C4-2B (cell line): ENCODE measurements at regions not wholly inside any gene's neighbourhood (a gene's known extent, or its start where the extent isn't known, plus 50 kb on each side); places are given as distances from the start of the nearest gene placed in this dataset.
"Not testable (repeated sequence)": the region's sequence is repeated elsewhere in the genome, so short reads cannot be mapped to it uniquely, and the experiment has no call there.

Source experiments
- H3K27ac ChIP-seq: fragments of 450-650 bp; 2 replicates; pipeline ENCODE4 v1.5.1; 2017
- ZFX ChIP-seq: fragments of 450-650 bp; IDR thresholded peaks from 2 replicates; pipeline ENCODE4 v1.6.1; 2017
- TF ChIP-seq, protein P1 (sequence below): fragments of 450-650 bp; conservative IDR thresholded peaks from 2 replicates; pipeline ENCODE4 v1.5.1; 2017; ENCODE audit warnings: mild to moderate bottlenecking

DNA sequence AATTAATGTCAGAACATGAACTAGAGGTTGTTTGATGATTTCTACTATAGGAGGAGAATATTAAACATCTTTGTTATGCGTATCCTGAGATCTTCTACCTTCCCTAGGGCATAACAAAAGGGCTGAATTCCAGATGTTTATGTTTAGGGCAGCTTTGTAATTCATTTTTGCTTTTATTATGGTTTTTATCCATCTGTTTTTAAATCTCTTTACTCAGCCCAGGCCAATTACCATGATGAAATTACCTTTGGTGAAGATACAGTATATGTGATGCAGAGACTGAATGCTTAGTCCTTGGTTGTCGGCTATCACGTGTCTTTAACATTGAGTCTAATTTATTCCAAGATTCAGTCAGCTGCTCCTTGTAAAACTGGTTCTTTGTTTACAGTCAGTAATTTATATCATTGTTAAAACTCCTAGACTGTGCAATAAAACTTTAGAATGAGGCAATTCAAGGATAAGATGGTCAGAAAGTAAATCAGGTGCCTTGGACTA, 176.9 kb downstream of the CTH start:
- H3K27ac ChIP-seq, result peak overlapping the region; percentile 74
- TF ChIP-seq, protein P1, sequence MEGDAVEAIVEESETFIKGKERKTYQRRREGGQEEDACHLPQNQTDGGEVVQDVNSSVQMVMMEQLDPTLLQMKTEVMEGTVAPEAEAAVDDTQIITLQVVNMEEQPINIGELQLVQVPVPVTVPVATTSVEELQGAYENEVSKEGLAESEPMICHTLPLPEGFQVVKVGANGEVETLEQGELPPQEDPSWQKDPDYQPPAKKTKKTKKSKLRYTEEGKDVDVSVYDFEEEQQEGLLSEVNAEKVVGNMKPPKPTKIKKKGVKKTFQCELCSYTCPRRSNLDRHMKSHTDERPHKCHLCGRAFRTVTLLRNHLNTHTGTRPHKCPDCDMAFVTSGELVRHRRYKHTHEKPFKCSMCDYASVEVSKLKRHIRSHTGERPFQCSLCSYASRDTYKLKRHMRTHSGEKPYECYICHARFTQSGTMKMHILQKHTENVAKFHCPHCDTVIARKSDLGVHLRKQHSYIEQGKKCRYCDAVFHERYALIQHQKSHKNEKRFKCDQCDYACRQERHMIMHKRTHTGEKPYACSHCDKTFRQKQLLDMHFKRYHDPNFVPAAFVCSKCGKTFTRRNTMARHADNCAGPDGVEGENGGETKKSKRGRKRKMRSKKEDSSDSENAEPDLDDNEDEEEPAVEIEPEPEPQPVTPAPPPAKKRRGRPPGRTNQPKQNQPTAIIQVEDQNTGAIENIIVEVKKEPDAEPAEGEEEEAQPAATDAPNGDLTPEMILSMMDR, result no peak
- no peak for TF ChIP-seq ZFX

DNA sequence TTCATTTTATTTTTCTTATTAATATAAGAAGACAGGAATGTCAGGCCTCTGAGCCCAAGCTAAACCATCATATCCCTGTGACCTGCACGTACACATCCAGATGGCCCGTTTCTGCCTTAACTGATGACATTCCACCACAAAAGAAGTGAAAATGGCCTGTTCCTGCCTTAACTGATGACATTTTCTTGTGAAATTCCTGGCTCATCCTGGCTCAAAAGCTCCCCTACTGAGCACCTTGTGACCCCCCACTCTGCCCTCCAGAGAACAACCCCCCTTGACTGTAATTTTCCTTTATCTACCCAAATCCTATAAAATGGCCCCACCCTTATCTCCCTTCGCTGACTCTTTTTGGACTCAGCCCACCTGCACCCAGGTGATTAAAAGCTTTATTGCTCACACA, 182.5 kb downstream of the CTH start:
- not testable (repeated sequence) for H3K27ac ChIP-seq

DNA sequence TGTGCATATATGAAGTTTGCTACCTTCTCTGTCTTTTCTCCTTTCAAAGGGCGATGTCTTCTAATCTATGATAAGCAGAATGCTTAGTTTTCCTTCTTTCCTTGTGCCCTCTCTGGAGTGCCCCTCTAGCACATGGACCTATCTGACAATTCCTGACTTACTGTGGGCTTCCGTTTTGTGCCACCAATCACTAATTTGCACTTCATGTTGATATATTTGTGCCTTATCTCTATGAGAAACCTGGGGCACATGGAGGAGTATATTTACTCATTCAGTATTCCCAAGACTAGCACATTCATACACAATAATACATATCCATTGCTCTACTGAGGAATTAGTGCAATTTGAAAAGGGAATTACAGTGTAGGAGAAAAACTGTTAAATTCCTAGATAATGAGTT, 197.7 kb downstream of the CTH start:
- no peak for TF ChIP-seq ZFX
- TF ChIP-seq, protein P1, result no peak
- no peak overlapping the region for H3K27ac ChIP-seq

DNA sequence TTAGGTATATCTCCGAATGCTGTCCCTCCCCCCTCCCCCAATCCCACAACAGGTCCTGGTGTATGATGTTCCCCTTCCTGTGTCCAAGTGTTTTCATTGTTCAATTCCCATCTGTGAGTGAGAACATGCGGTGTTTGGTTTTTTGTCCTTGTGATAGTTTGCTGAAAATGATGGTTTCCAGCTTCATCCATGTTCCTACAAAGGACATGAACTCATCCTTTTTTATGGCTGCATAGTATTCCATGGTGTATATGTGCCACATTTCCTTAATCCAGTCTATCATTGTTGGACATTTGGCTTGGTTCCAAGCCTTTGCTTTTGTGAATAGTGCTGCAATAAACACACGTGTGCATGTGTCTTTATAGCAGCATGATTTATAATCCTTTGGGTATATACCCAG, 199.1 kb downstream of the CTH start:
- H3K27ac ChIP-seq, result not testable (repeated sequence)

DNA sequence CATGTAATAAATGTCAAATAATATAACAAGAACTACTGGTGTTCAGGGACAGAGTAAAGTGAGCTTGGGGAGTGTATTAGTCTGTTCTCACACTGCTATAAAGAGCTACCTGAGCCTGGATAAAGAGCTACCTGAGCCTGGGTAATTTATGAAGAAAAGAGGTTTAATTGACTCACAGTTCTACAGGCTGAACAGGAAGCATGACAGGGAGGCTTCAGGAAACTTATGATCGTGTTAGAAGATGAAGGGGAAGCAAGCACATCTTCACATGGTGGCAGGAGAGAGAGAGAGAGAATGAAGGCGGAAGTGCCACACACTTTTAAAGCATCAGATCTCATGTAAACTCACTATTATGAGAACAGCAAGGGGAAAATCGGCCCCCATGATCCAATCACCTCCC, 205.9 kb downstream of the CTH start:
- TF ChIP-seq, protein P1, result no peak
- no peak for TF ChIP-seq ZFX
- no peak overlapping the region for H3K27ac ChIP-seq

DNA sequence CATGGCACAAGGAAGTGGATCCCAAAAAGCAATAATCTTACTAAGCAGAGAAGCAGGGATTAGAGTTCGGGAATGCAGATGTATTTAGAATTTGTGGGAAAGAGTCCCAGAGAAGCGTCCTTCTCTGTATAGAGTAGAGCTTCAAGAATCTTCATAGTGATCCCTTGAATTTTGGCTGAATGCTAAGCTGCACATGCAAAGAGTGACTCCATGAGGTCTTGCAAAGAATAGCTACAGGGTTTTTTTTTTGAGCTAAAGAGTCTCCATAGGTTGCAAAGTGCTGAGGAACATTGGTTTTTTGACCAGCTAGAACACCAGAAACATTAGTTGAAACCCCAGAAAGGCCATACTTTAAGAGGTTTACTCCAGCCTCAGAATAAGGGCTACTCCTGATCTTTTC, 206.7 kb downstream of the CTH start:
- no peak overlapping the region for H3K27ac ChIP-seq
- TF ChIP-seq ZFX, result no peak
- TF ChIP-seq, protein P1, result peak; percentile 30

DNA sequence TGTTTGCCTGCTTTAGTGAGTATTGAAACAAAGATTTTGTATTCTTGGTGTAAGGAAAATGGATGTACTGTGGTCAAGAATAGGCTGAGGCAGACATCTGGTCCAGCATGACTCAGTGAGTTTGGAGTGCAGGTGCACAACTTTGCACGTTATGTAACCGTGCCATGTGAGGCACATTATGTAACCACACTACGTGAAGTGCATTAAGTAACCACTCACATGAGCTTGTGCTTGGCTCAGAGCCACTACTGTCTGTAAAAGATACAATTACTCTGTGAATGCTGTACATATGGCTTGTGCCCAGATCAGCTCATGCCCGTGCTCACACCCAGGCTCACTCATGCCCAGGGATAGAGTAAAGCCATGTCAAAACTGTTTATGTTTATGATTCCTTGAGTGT, 216.8 kb downstream of the CTH start:
- TF ChIP-seq, protein P1, result no peak
- no peak for TF ChIP-seq ZFX
- H3K27ac ChIP-seq, result no peak overlapping the region

DNA sequence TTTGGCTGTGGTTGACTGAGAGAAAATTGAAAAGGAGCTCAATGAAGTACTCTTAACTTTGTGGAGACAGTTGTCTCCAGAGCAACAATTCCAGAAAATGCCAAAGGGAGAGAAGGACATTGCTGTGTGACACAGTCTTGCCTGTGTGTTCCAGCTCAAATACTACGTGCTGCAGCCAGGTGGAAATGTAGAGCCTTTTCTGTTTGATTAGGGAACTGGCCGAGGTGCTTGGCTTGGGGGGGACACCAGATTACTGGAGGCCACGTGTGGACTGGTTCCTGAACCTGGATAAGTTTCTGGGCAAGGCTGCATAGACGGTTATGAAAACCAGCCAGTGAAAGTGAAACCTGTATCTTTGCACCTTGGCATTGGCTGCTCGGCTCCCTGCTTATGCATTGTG, 217.9 kb downstream of the CTH start:
- H3K27ac ChIP-seq, result no peak overlapping the region
- TF ChIP-seq, protein P1, result no peak
- no peak for TF ChIP-seq ZFX

DNA sequence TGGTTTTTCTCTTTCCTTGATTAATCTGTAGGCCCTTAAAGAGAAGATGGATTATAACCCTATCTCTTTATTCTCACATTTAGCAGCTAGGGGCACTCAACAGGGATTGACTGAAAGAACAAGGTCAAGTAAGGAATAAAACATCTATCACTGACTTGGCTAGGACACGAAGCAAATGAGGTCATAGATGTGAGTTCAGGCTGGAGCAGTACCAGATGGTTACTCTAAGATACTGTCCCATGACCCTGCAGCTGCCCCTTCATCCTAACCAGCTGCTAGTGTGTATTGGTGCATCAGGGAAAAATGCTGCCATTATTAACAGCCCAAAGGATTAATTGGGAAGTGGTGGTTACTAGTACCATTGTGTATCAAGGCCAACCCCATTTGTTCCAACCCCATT, 221.9 kb downstream of the CTH start:
- no peak for TF ChIP-seq ZFX
- H3K27ac ChIP-seq, result no peak overlapping the region
